GM19438 (cell line): ENCODE measurements at regions not wholly inside any gene's neighbourhood (a gene's known extent, or its start where the extent isn't known, plus 50 kb on each side); places are given as distances from the start of the nearest gene placed in this dataset.

Source experiments
- ATAC-seq: cut with Tn5 transposase; IDR thresholded peaks from one replicate; pipeline ENCODE4 v1.9.1; 2021; ENCODE audit warnings: low read depth; ENCODE audit not compliant: unreplicated experiment

GRCh38 chr7:85737426-85737825, 550.6 kb upstream of the SEMA3D start:
- no peak for ATAC-seq

GRCh38 chr7:85736085-85736484, 549.2 kb upstream of the SEMA3D start:
- no peak for ATAC-seq

DNA sequence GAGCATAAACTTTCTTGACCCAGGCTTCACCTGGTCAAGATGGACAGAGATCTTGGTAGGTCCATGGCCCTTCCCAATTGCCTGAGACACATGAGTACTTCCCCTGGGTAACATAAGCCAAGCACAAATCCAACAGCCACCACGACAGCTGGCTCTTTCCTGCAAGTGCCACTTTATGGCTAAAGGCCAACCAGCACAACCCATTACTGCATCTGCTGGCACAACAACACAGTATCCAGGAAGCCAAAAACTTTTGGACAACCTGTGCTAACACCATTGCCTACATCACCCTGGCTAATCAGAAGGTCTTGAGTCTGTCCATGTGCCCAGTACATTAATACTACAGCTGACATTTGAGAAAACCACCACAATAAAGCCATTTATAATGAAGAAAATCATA, 548.0 kb upstream of the SEMA3D start:
- ATAC-seq, result no peak

DNA sequence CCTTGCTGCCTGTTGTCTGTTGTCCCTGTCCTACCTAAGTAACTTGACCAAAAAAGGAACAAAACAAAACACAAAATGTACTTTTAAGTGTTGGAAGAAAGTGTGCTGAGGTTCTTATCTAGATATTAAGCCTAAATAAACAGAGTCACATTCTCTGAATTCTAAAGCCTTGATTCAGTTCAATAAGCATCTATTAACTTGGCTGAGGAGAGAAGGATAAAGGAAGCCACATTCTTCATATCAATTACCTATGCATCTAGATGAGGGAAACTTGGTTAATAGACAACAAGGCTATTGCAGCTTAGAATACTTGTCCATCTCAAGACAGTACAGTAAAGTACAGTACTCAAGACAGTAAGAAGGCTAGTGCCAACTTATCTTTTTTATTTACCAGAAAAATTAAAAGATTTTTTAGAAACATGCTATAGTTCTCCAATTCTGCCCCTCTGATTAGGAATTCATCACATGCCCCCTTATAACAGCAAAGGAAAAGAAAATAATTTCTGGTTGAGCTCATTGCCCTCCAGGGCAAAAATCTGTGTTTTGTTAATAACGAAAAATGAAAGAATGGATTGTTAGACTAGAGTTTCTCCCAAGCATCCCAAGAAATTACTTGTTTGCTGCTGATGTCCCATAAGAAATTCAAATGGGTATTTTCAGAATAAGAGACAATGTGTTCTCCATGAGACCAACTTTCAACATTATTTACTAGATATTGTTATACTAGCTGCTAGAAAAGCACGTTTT, 546.5 kb upstream of the SEMA3D start:
- ATAC-seq, result no peak

- no peak for ATAC-seq
Observed at GRCh38 chr7:85730012-85730411, 543.2 kb upstream of the SEMA3D start.

DNA sequence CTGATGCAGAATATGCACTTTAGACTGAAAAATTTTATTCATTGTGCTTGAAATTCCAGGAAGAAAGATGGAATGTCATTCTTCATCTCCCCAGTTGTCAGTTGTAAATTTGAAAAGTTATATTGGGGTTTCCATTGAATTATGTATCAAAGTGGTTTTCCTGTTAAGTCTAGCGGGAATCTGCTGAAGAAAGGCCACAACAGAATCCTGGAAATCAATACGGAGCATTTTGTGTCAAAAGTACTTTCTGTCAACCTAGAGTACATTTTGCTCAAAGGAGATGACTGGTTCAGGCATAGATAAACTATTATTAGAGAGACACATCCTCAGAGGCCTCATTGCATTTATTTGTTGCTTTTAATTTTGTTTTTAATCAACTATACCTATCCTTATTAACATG, 538.2 kb upstream of the SEMA3D start:
- no peak for ATAC-seq

- no peak for ATAC-seq
Observed at GRCh38 chr7:85719981-85720953, 533.4 kb upstream of the SEMA3D start.

DNA sequence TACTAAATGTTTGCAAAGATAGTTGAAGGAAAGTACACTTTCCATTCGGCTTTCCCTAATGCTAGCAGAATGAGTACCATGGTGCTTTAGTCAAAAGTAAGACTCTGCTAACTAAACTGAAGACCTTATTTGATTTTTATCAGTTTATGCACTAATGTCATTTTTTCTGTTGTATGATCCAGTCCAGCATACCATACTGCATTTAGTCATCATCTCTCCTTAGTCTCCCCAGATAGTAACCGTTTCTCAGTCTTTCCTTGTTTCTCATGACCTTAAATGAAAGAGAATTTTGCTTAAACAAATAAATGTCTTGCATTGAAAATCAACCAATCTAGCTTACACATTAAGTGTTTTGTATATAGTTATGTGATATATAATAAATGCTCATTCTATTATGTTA, 529.5 kb upstream of the SEMA3D start:
- ATAC-seq, result no peak

DNA sequence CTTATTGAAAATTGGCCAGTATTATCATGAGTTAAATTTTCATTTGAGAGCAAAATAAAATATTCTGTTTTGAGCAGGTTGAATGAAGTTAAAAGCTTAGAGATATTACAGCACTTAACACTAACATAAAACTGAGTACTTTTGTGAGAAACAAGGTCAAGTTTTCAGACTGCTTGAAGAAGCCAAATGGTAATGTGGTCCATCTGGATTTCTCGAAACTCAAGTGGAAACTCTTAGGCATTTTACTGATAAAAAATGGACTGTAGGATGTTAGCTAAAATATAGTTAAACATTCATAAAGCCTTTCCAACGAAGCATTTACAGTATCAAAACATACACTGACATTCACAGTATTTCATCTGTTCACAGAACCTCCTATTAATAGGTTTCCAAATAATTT, 528.1 kb upstream of the SEMA3D start:
- ATAC-seq, result no peak

- ATAC-seq, result no peak
Observed at GRCh38 chr7:85714043-85714578, 527.3 kb upstream of the SEMA3D start.

DNA sequence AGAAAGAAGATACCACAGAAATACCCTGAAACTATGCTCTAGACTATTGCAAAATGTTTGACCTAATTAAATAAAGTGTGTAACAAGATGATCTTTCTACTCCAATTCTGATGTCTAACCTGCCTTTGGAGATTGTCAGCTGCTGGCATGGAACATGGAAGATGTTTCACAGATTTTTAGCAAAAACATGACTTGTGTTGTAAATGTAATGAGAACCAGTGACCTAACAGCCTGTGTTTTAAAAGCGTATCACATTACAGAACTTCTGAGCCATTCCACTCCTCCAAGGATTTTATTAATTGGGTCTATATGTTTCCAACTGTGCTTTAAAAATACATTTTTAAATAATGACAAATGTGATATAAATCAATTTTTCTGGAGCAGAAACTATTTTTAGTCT, 526.3 kb upstream of the SEMA3D start:
- ATAC-seq, result no peak

GRCh38 chr7:85711894-85712293, 525.0 kb upstream of the SEMA3D start:
- no peak for ATAC-seq

- ATAC-seq, result no peak
Observed at GRCh38 chr7:85710960-85711359, 524.1 kb upstream of the SEMA3D start.

DNA sequence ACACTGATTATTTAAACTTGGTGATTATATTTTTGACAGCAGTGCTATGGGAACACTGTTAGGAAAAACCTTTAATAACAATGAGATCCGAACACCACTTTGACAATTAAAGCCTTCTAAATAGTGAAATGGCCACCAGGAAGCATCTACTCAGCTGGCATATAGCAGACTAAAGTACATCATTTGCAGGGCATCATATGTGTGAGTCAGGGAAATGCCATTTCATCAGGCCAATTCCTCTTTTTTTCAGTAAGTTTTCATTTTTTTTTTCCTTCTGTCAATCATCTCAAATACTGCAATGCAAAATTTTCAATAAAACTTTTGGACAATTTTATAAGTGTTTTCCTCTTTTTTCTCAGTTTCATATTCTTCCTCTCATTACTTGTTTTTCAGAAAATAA, 521.4 kb upstream of the SEMA3D start:
- no peak for ATAC-seq

GRCh38 chr7:85705076-85705475, 518.2 kb upstream of the SEMA3D start:
- no peak for ATAC-seq

DNA sequence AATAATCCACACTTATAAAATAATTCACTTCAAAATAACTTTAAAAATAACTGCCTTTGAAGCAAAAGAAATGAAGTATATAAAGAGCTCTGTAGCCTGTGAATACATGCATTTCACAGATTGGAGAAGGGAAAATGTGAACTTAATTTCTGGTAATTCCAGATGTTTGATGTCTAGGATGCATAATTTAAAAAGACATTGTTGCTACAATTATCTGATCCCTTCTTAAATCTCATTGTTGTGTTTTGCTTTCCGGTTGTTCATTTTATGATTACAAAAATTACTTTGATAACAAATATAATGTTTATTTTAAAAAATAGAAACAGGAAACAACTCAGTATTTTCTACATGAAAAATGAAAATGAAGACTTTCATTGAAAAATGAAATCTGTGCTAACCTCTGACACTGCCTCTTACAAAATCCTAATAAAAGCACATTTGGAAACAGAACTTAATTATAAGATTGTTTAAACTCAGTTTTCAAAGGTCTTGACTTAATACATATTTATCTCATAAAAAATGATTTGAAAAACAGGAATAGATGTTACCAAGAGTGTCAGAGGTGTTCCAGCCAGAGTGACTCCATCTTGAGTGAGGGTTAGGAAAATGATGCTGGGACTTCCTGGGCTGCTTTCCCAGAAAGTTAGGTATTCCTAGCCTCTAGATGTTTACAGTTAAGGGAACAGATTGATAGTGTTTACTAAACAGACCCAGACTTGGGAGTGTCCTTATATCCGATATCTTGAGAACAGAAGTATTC, 516.6 kb upstream of the SEMA3D start:
- no peak for ATAC-seq

- ATAC-seq, result no peak
Observed at GRCh38 chr7:85702348-85702747, 515.5 kb upstream of the SEMA3D start.

DNA sequence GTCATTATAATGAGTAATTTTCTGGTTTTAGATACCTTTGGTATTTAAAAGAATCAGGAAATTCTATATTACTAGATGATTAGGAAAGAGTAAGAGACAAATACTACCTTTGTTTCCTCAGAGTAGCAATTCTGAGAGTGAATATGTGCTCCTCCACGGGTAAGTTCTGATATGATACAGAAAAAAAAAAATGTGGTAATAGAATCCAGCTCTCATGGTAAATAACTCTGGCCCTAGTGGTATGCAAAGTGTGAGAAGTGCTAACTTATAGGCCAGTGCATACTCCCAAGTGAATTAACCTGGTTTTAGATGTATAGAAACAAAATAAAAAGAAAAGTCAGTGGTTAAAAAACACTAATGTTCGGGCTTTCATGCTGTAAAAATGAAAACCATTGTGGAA, 512.6 kb upstream of the SEMA3D start:
- ATAC-seq, result no peak

DNA sequence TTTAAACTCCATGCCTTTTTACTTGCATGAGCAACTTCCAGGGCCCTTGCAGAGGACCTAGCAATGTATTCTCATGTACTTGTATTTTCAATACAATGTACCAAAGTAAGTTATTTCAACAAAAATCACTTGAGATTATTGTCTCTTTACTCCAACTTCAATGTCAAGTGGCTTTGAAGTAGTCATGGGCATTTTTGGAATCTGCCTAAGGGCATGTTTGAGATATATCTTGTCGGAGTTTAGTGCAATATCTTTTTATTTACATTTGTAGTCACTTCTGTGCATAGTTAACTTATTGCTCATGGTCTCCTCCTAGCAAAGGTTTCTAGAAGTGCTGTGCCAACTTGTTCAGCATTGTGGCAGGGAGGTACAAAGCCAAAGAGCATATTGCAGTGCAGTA, 508.7 kb upstream of the SEMA3D start:
- ATAC-seq, result no peak

DNA sequence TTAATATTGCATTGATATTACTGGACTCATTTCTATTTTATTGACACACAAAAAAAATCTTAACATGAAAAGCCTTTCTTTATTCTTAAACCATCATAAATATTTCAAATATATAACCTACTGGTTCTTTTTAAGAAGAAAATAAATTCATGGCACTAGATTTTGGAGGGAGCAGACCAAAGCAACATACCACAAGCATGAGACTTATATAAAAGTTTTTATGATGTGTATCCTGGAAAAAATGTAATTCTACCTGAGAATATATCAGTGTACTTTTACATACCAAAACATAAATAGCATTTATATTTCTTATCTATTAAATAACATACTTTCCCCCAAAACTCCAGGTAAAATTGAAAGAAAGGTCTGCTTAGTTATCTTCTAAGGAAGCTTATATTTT, 508.2 kb upstream of the SEMA3D start:
- no peak for ATAC-seq

GRCh38 chr7:85693326-85693725, 506.5 kb upstream of the SEMA3D start:
- ATAC-seq, result no peak
